Ectodermal cell (in vitro differentiated cells): ENCODE measurements at regions not wholly inside any gene's neighbourhood (a gene's known extent, or its start where the extent isn't known, plus 50 kb on each side); places are given as distances from the start of the nearest gene placed in this dataset.

Source experiments
- H3K27ac ChIP-seq: 2 replicates; pipeline ENCODE4 v1.7.0; 2013; ENCODE audit warnings: mild to moderate bottlenecking, low read depth, low read length; ENCODE audit not compliant: insufficient read depth, poor library complexity, severe bottlenecking
- H3K27me3 ChIP-seq: 2 replicates; pipeline ENCODE4 v1.7.0; 2013; ENCODE audit warnings: mild to moderate bottlenecking, low read length; ENCODE audit not compliant: insufficient read depth, control insufficient read depth, poor library complexity, severe bottlenecking
- H3K36me3 ChIP-seq: one replicate; pipeline ENCODE4 v1.7.0; 2013; ENCODE audit warnings: low read length; ENCODE audit not compliant: control insufficient read depth, insufficient read depth
- H3K4me1 ChIP-seq: one replicate; pipeline ENCODE4 v1.7.0; 2013; ENCODE audit warnings: low read length; ENCODE audit not compliant: control insufficient read depth, insufficient read depth
- H3K4me3 ChIP-seq: 2 replicates; pipeline ENCODE4 v1.7.0; 2013; ENCODE audit warnings: low read depth, low read length, control low read depth; ENCODE audit not compliant: insufficient read depth
- H3K9me3 ChIP-seq: 2 replicates; pipeline ENCODE4 v1.7.0; 2013; ENCODE audit warnings: mild to moderate bottlenecking, low read length, moderate library complexity; ENCODE audit not compliant: control insufficient read depth
- WGBS, 2 experiments: methylation state at CpG; one replicate each; pipeline ENCODE4 v1.1.7; 2013; ENCODE audit warnings: missing lambda C conversion rate in 2 of 2; 5-methylcytosine and 5-hydroxymethylcytosine counted together

- Histone ChIP-seq H3K9me3 (no peaks in the 10 kb centered on the region), H3K4me3 (no peak overlapping the region), H3K27me3 (no peaks in the 10 kb centered on the region), H3K36me3 (no peaks in the 10 kb centered on the region), H3K4me1 (no peaks in the 10 kb centered on the region), H3K27ac (no peak overlapping the region)
- 88 to 90% methylated on average over 8 of the region's 8 CpGs for WGBS, 2 experiments
These were observed 149.8 kb downstream of the PTPN20 start for GRCh38 chr10:47060993-47061500.

- 82 to 94% methylated on average over 3 of the region's 3 CpGs for WGBS, 2 experiments
- Histone ChIP-seq H3K9me3 (no peaks in the 10 kb centered on the region), H3K27ac (no peak overlapping the region), H3K36me3 (no peaks in the 10 kb centered on the region), H3K4me3 (no peak overlapping the region), H3K27me3 (no peaks in the 10 kb centered on the region), H3K4me1 (no peaks in the 10 kb centered on the region)
These were observed 150.5 kb downstream of the PTPN20 start for GRCh38 chr10:47061776-47062175.

DNA sequence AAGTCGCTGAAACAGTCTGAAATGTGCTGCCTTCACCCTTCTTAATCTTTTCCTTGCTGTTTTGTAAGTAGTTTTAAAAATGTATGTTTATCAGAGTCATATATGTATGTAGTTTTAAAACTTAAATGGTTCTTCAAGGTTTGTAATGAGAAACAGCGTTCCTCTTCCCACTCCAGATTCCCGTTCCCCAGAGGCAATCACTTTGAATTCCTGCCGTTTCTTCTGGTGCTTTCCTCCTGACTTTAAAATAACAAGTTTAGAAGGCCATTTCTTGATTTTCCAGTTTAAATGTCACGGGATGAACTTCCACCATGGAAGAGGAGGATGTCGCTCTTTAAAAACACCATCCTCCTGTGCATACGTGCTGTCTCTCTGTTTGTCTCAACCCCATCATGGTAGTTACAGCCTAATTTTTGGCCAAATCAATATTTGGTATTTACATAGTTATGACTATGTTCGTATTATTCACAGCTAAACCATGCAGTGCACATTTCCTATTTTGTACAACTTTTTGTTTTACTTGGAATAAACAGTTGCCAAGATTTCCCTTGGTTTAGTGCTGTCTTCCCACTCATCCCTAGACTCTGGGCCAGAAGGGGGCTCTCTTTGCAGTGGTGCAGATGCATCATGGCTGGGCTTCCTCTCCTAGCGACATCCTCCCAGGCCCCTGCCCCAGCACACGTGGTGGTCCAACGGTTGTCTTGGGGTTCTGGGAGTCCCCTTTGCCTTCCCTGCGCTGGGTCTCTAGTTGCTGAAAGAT lies 151.4 kb downstream of the PTPN20 start:
- Histone ChIP-seq H3K27ac (no peak overlapping the region), H3K27me3 (no peaks in the 10 kb centered on the region), H3K4me1 (no peaks in the 10 kb centered on the region), H3K9me3 (no peaks in the 10 kb centered on the region), H3K4me3 (no peak overlapping the region), H3K36me3 (no peaks in the 10 kb centered on the region)
- WGBS, 2 experiments = 77 to 78% methylated on average over 12 of the region's 12 CpGs

DNA sequence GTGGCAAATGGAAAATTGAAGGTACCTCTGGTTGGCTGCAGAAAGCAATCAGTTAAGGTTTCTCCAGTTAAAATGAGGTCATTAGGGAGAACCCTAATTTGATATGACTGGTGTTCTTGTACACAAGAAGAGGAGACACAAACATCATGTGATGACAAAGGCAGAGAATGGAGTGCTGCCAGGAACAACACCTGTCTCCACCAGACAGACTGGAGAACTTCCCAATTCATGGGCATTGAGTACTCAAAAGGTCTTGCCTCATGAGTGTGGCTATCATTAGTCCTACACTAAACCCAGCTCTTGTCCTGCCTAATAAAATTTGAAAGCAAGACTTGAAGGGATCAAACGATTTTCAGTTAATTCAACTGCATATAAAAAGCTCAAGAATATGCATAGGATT lies 152.6 kb downstream of the PTPN20 start:
- H3K4me3 ChIP-seq = no peak overlapping the region
- no peaks in the 10 kb centered on the region for H3K4me1 ChIP-seq
- H3K27me3 ChIP-seq = no peaks in the 10 kb centered on the region
- 100% methylated on average over 1 of the region's 1 CpG for WGBS, 2 experiments
- H3K9me3 ChIP-seq = no peaks in the 10 kb centered on the region
- H3K36me3 ChIP-seq = no peaks in the 10 kb centered on the region
- H3K27ac ChIP-seq = no peak overlapping the region

GRCh38 chr10:47065903-47066302 lies 154.7 kb downstream of the PTPN20 start:
- no peaks in the 10 kb centered on the region for H3K36me3 ChIP-seq
- no peak overlapping the region for H3K4me3 ChIP-seq
- no peaks in the 10 kb centered on the region for H3K9me3 ChIP-seq
- no peaks in the 10 kb centered on the region for H3K27me3 ChIP-seq
- WGBS, 2 experiments = 88 to 89% methylated on average over 4 of the region's 4 CpGs
- no peaks in the 10 kb centered on the region for H3K4me1 ChIP-seq
- no peak overlapping the region for H3K27ac ChIP-seq

DNA sequence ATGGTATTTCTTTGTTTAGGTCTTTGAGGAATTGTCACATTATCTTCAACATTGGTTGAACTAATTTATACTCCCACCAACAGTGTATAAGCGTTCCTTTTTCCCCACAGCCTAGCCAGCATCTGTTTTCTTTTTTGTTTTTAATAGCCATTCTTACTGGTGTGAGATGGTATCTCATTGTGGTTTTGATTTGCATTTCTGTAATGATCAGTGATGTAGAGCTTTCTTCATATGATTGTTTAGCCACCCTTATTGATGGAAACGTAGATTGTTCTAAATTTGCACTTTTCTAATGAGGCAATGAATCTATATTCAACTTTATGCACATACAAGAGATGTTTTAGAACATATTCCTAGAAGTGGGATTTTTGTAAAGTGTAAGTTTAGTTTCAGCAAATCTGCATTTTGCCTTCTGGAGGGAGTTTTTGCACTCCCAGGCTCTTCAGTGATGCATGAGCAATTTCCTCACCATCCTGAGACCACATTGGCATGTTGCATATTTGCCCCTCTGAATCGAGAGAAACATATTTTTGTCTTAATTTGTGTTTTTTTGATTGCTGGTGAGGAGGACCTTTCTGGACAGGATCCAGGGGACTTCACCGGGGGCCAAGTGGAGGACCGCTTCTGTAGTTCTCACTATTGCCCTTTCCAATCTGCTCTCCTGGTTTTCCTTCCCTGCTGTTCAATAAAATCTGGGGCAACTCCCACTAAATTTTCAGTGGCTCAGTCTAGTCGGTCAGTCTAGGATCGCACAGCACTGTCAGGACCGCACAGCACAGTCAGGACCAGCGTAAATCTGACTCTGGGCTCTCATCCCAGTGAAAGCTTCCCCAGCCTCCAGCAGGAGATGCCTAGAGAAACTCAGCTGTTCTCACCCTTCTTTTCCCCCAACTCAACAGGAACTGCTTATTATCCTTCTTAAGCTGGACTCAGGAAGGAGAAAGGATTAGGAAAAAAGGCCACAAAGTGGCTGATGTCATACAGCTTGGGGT lies 157.0 kb downstream of the PTPN20 start:
- no peaks in the 10 kb centered on the region for H3K4me1 ChIP-seq
- H3K36me3 ChIP-seq = no peaks in the 10 kb centered on the region
- H3K9me3 ChIP-seq = no peaks in the 10 kb centered on the region
- H3K27me3 ChIP-seq = no peaks in the 10 kb centered on the region
- H3K27ac ChIP-seq = no peak overlapping the region
- H3K4me3 ChIP-seq = no peak overlapping the region
- WGBS, 2 experiments = 92% methylated on average over 8 of the region's 9 CpGs

- no peaks in the 10 kb centered on the region for H3K36me3 ChIP-seq
- no peaks in the 10 kb centered on the region for H3K9me3 ChIP-seq
- no peaks in the 10 kb centered on the region for H3K4me1 ChIP-seq
- no peak overlapping the region for H3K27ac ChIP-seq
- no peak overlapping the region for H3K4me3 ChIP-seq
- no peaks in the 10 kb centered on the region for H3K27me3 ChIP-seq
- WGBS, 2 experiments = 88 to 97% methylated on average over 3 of the region's 3 CpGs
These were observed 159.3 kb downstream of the PTPN20 start for GRCh38 chr10:47070541-47070940.

- Histone ChIP-seq H3K4me1 (no peaks in the 10 kb centered on the region), H3K27ac (no peak overlapping the region), H3K9me3 (no peaks in the 10 kb centered on the region), H3K27me3 (no peaks in the 10 kb centered on the region), H3K36me3 (no peaks in the 10 kb centered on the region), H3K4me3 (no peak overlapping the region)
These were observed 160.7 kb downstream of the PTPN20 start for GRCh38 chr10:47071891-47072290.

DNA sequence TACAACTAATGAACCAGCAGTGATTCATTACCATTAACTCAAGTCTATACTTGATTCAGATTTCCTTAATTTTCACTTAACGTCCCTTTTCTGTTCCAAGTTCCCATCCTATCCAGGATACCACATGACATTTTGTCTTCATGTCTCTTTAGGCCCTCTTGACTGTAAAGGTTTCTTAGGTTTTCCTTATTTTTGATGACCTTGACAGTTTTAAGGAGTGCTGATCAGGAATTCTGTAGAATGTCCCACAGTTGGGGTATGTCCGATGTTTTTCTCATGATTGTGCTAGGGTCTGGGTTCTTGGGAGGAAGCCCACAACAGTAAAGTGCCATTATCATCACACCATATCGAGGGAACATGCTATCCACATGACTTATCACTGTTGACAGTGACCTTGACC lies 162.7 kb downstream of the PTPN20 start:
- no peaks in the 10 kb centered on the region for H3K9me3 ChIP-seq
- no peaks in the 10 kb centered on the region for H3K36me3 ChIP-seq
- no peak overlapping the region for H3K4me3 ChIP-seq
- H3K4me1 ChIP-seq = no peaks in the 10 kb centered on the region
- no peaks in the 10 kb centered on the region for H3K27me3 ChIP-seq
- WGBS, 2 experiments = 90 to 98% methylated on average over 3 of the region's 3 CpGs
- H3K27ac ChIP-seq = no peak overlapping the region

DNA sequence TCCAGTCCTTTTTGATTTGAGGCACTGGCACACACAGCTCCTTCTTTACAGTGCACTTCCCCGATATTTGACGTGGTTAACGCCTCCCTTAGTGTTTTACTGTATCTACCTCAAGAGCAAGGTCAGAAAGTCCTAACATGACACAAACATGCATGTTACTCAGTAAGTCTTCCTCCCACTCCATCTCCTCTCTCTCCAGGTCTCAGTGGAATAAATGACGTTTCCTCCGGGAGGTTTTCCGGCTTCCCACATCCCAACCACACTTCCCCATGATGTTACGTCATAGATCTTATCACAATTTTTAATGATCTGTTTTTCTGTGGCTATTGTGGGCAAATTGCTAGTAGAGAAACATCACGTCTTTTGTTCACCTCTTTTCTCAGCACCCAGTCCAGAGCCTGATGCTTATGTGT lies 165.7 kb downstream of the PTPN20 start:
- 94% methylated on average over 7 to 8 of the region's 8 CpGs for WGBS, 2 experiments
- H3K27ac ChIP-seq = no peak overlapping the region
- no peaks in the 10 kb centered on the region for H3K27me3 ChIP-seq
- no peaks in the 10 kb centered on the region for H3K9me3 ChIP-seq
- no peak overlapping the region for H3K4me3 ChIP-seq
- H3K4me1 ChIP-seq = peaks cover 3% of the 10 kb centered on the region
- H3K36me3 ChIP-seq = no peaks in the 10 kb centered on the region
